SK-MEL-5 (cell line): ENCODE measurements at regions not wholly inside any gene's neighbourhood (a gene's known extent, or its start where the extent isn't known, plus 50 kb on each side); places are given as distances from the start of the nearest gene placed in this dataset.

Source experiments
- DNase-seq: peaks from one replicate; pipeline ENCODE4 v3.0.0-alpha.2; 2016; ENCODE audit warnings: low read depth, low spot score
- in situ Hi-C: cut with HindIII; loops from 2 replicates; pipeline ENCODE4 v1.10.0; 2016; ENCODE audit warnings: low sequenced_read_pairs, high pct_unique_total_duplicates, low pct_unique_long_range_greater_than_20kb

- DNase-seq: no peak
- in situ Hi-C loops: no loop called here
Measured at GRCh38 chr10:83647526-83647925, 491.8 kb upstream of the GHITM start.

- in situ Hi-C loops: no loop called here
- no peak for DNase-seq
Measured at GRCh38 chr10:83648201-83648600, 491.1 kb upstream of the GHITM start.

- in situ Hi-C loops: no loop called here
- no peak for DNase-seq
Measured at GRCh38 chr10:83649471-83649870, 489.8 kb upstream of the GHITM start.

GRCh38 chr10:83654689-83655088 lies 484.6 kb upstream of the GHITM start:
- in situ Hi-C loops: no loop called here
- no peak for DNase-seq

GRCh38 chr10:83656924-83657323 lies 482.4 kb upstream of the GHITM start:
- in situ Hi-C loops: no loop called here
- DNase-seq: no peak

- in situ Hi-C loops: no loop called here
- no peak for DNase-seq
Measured at GRCh38 chr10:83657487-83657886, 481.8 kb upstream of the GHITM start.

- in situ Hi-C loops: no loop called here
- no peak for DNase-seq
Measured at GRCh38 chr10:83663918-83664317, 475.4 kb upstream of the GHITM start.

- in situ Hi-C loops: no loop called here
- no peak for DNase-seq
Measured at GRCh38 chr10:83666762-83667161, 472.5 kb upstream of the GHITM start.

- no peak for DNase-seq
- in situ Hi-C loops: no loop called here
Measured at GRCh38 chr10:83667594-83667993, 471.7 kb upstream of the GHITM start.

- in situ Hi-C loops: no loop called here
- no peak for DNase-seq
Measured at GRCh38 chr10:83673316-83673715, 466.0 kb upstream of the GHITM start.

- in situ Hi-C loops: no loop called here
- no peak for DNase-seq
Measured at GRCh38 chr10:83677795-83678194, 461.5 kb upstream of the GHITM start.

- in situ Hi-C loops: no loop called here
Measured at GRCh38 chr10:83678850-83679249, 460.5 kb upstream of the GHITM start.

GRCh38 chr10:83680470-83680891 lies 458.8 kb upstream of the GHITM start:
- DNase-seq: no peak
- in situ Hi-C loops: no loop called here

More at GRCh38 chr10:83678850-83679249, 460.5 kb upstream of the GHITM start:
- DNase-seq: no peak

- in situ Hi-C loops: no loop called here
- no peak for DNase-seq
Measured at GRCh38 chr10:83682414-83682813, 456.9 kb upstream of the GHITM start.

GRCh38 chr10:83685458-83685857 lies 453.9 kb upstream of the GHITM start:
- no peak for DNase-seq
- in situ Hi-C loops: no loop called here

GRCh38 chr10:83691791-83692596 lies 447.3 kb upstream of the GHITM start:
- in situ Hi-C loops: no loop called here
- DNase-seq: no peak

- in situ Hi-C loops: no loop called here
- no peak for DNase-seq
Measured at GRCh38 chr10:83698899-83699298, 440.4 kb upstream of the GHITM start.

GRCh38 chr10:83701799-83702198 lies 437.5 kb upstream of the GHITM start:
- in situ Hi-C loops: no loop called here
- DNase-seq: no peak

- in situ Hi-C loops: no loop called here
- DNase-seq: no peak
Measured at GRCh38 chr10:83702731-83703130, 436.6 kb upstream of the GHITM start.

GRCh38 chr10:83706120-83706519 lies 433.2 kb upstream of the GHITM start:
- in situ Hi-C loops: no loop called here
- DNase-seq: no peak
